Tibial artery (tissue), 4 donors: ENCODE measurements at regions not wholly inside any gene's neighbourhood (a gene's known extent, or its start where the extent isn't known, plus 50 kb on each side); places are given as distances from the start of the nearest gene placed in this dataset.
"Not testable (repeated sequence)": the region's sequence is repeated elsewhere in the genome, so short reads cannot be mapped to it uniquely, and the experiment has no call there.

Source experiments
- DNase-seq, 2 donors: peaks; one replicate each; pipeline ENCODE4 v3.0.0-alpha.2; 2019
- H3K27ac ChIP-seq, 2 donors: fragments of 200-600 bp; sonication (generic) in 1 of 2; 1 replicate in 1 of 2; 2 replicates in 1 of 2; pipeline ENCODE4 v1.5.1; 2018 to 2019; ENCODE audit warnings: mild to moderate bottlenecking in 1 of 2
- H3K27me3 ChIP-seq, 2 donors: fragments of 200-600 bp; sonication (generic) in 1 of 2; one replicate each; pipeline versions ENCODE4 v1.5.1 to v1.6.0; 2016 to 2019
- H3K36me3 ChIP-seq, 3 donors: fragments of 200-600 bp; sonication (generic) in 2 of 3; one replicate each; pipeline ENCODE4 v1.5.1; 2016 to 2019; ENCODE audit warnings: mild to moderate bottlenecking in 2 of 3
- H3K4me1 ChIP-seq, 4 donors: fragments of 200-600 bp; sonication (generic) in 2 of 4; 1 replicate in 3 of 4; 2 replicates in 1 of 4; pipeline ENCODE4 v1.5.1; 2016 to 2019
- H3K4me3 ChIP-seq, 2 donors: fragments of 200-600 bp; sonication (generic) in 1 of 2; 1 replicate in 1 of 2; 2 replicates in 1 of 2; pipeline ENCODE4 v1.5.1; 2018 to 2019; ENCODE audit warnings: mild to moderate bottlenecking in 2 of 2
- H3K9me3 ChIP-seq, 3 donors: fragments of 200-600 bp; sonication (generic) in 1 of 3; one replicate each; pipeline ENCODE4 v1.5.1; 2016 to 2019
- CTCF ChIP-seq, 2 experiments: fragments of 200-600 bp in 1 of 2; fragments of 450-650 bp in 1 of 2; IDR thresholded peaks; one replicate each; pipeline ENCODE4 v1.5.1; 2017 to 2019; ENCODE audit warnings: antibody characterized with exemption in 2 of 2, mild to moderate bottlenecking in 1 of 2, moderate library complexity in 1 of 2
- intact Hi-C: fragments of 100-400 bp; cut with DNase I; formaldehyde crosslinking; loops from one replicate; pipeline ENCODE4 v1.15.0; 2023; ENCODE audit warnings: low total_unique reads

- intact Hi-C loops = no loop called here
- no peaks in the 10 kb centered on the region for H3K4me1 ChIP-seq
- no peak overlapping the region for H3K4me3 ChIP-seq
- H3K27me3 ChIP-seq = no peaks in the 10 kb centered on the region
- no peaks in the 10 kb centered on the region for H3K36me3 ChIP-seq
- no peaks in the 10 kb centered on the region for H3K9me3 ChIP-seq
- no peak for DNase-seq
- no peak overlapping the region for H3K27ac ChIP-seq
- TF ChIP-seq CTCF (IDR thresholded peaks at IDR 0.05) = no peak
Observed at GRCh38 chr5:160496334-160496733, 74.7 kb downstream of the PTTG1 start.

DNA sequence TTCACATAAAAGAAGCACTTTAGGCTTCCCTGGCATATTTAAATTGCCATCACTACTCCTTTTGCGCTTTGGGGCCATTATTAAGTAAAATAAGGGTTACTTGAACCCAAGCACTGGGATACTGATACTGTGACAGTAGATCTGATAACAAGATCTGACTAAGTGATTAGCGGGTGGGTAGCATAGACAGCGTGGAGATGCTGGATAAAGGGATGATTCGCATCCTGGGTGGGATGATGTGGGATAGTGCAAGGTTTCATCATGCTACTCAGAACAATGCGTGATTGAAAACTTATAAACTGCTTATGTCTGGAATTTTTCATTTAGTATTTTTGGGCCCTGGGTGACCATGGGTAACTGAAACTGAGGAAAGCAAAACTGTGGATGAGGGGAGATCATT is 75.1 kb downstream of the PTTG1 start:
- H3K27me3 ChIP-seq = no peaks in the 10 kb centered on the region
- no peak overlapping the region for H3K27ac ChIP-seq
- intact Hi-C loops = no loop called here
- no peak for TF ChIP-seq CTCF (IDR thresholded peaks at IDR 0.05)
- H3K36me3 ChIP-seq = no peaks in the 10 kb centered on the region
- H3K4me3 ChIP-seq = no peak overlapping the region
- H3K9me3 ChIP-seq = no peaks in the 10 kb centered on the region
- no peaks in the 10 kb centered on the region for H3K4me1 ChIP-seq
- DNase-seq = no peak

DNA sequence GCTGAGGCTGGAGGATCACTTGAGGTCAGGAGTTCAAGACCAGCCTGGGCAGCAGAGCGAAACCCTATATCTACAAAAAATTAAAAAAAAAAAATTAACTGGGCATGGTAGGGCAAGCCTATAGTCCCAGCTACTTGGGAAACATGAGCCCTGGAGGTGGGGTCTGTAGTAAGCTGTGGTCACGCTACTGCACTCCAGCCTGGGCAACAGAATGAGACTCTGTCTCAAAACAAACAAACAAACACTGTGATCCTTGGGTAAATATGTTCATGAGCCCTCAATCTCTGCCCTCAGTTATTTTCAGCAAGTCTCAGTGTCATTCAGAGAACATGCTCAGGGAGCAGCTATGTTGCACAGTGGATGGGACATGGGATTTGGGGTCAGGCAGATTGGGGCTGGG is 76.2 kb downstream of the PTTG1 start:
- no peak for DNase-seq
- no peak overlapping the region for H3K27ac ChIP-seq
- H3K4me1 ChIP-seq = no peaks in the 10 kb centered on the region
- no peak overlapping the region for H3K4me3 ChIP-seq
- intact Hi-C loops = no loop called here
- H3K36me3 ChIP-seq = no peaks in the 10 kb centered on the region
- H3K27me3 ChIP-seq = no peaks in the 10 kb centered on the region
- TF ChIP-seq CTCF (IDR thresholded peaks at IDR 0.05) = no peak
- no peaks in the 10 kb centered on the region for H3K9me3 ChIP-seq

GRCh38 chr5:160498441-160499043 is 76.9 kb downstream of the PTTG1 start:
- intact Hi-C loops, H3K27me3 ChIP-seq, H3K4me1 ChIP-seq, DNase-seq, H3K9me3 ChIP-seq, H3K4me3 ChIP-seq, H3K27ac ChIP-seq, H3K36me3 ChIP-seq: not testable (repeated sequence)

GRCh38 chr5:160500786-160501779 is 79.4 kb downstream of the PTTG1 start:
- Histone ChIP-seq H3K27me3 (peaks cover 0 to 3% of the 10 kb centered on the region in 2 donors), H3K9me3 (no peaks in the 10 kb centered on the region), H3K36me3 (no peaks in the 10 kb centered on the region), H3K4me3 (no peak overlapping the region), H3K27ac (no peak overlapping the region), H3K4me1 (no peaks in the 10 kb centered on the region)
- intact Hi-C loops = no loop called here
- no peak for DNase-seq
- no peak for TF ChIP-seq CTCF (IDR thresholded peaks at IDR 0.05)

DNA sequence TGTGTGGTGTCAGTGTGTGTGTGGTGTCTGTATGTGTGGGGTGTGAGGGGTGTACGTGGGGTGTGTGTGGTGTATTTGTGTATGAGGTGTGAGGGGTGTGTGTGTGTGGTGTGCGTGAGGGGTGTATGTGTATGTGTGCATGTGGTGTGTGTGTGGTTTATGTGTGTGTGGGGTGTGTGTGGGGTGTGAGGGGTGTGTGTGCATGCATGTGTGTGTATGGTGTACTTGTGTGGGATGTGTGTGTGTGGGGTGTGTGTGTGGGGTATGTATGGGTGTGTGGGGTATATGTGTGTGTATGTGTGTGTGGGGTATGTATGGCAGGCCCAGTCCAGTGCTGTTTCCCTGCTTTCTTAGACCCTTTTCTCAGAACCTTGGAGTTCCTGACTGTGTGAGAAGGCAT is 83.3 kb downstream of the PTTG1 start:
- Histone ChIP-seq H3K27me3 (peaks cover 0 to 7% of the 10 kb centered on the region in 2 donors), H3K9me3 (no peaks in the 10 kb centered on the region), H3K4me1 (no peaks in the 10 kb centered on the region), H3K36me3 (no peaks in the 10 kb centered on the region), H3K27ac (no peak overlapping the region), H3K4me3 (no peak overlapping the region)
- intact Hi-C loops = no loop called here
- TF ChIP-seq CTCF (IDR thresholded peaks at IDR 0.05) = no peak
- DNase-seq = no peak
